ENCODE measurements at regions not wholly inside any gene's neighbourhood (a gene's known extent, or its start where the extent isn't known, plus 50 kb on each side); places are given as distances from the start of the nearest gene placed in this dataset.
"Not testable (repeated sequence)": the region's sequence is repeated elsewhere in the genome, so short reads cannot be mapped to it uniquely, and the experiment has no call there.

GRCh38 chr19:30856376-30856775, 484.2 kb downstream of the ZNF536 start:
- DNase-seq = no peak

DNA sequence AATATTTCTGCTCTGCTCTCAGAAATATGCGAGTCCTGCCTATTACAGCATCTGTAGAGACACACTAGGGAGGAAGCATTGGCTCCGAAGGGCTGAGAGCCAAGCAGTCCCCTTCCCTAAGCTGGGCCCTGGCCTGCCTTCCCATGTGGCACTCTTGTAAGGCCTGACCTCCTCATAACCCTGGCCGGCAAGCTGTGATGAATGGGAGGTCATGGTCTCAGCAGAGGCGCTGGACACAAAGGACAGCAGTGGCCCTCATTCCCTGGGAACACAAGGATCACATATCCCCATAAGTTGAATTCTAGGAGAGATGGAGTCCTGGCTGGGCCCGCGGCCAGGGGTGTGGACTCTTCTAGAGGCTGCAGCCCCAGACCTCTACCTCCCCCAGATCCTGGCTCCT, 483.3 kb downstream of the ZNF536 start:
- DNase-seq = no peak

- DNase-seq = no peak
These were observed 482.5 kb downstream of the ZNF536 start for GRCh38 chr19:30854661-30855060.

GRCh38 chr19:30854207-30854606, 482.0 kb downstream of the ZNF536 start:
- DNase-seq = no peak

- DNase-seq = no peak
These were observed 480.9 kb downstream of the ZNF536 start for GRCh38 chr19:30853036-30853435.

DNA sequence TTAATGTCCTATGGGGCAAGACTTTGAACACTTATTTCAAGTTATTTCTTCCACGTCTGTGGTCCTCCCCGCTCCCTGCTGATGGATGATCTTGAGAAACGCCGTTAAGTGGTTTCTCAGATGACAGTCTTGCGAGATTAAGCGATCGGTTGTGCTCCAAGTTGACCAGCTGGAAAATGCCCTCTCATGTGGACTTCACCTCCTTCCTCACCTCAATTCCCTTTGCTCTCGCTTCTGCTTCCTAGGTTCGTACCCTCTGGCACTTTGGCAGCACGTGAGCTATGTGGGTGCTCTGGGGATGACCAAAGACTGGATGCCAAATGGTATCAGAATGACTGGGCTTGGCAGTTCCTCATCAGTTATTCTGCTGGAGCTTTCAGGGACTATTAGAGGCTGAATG, 480.0 kb downstream of the ZNF536 start:
- DNase-seq = no peak

DNA sequence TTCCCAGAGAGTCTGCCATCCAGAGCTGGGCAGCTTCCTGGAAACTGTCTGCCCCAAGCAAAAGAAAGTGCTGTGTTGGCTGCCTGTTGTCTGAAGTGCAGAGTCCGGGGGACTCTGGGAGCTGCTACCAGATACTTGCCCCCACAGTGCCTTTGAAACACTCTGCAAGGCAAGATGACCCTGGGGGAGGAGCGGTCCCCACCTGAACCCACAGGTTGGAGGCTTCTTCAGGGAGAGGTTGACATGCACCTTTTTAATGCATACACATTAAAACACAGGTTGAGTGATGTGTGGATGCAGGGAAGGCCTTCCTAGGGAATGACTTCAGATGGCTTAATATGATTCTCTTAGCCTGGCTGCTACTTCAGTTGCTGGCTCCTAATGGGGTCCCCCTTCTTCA, 479.5 kb downstream of the ZNF536 start:
- no peak for DNase-seq

GRCh38 chr19:30848636-30849425, 476.6 kb downstream of the ZNF536 start:
- no peak for DNase-seq

- no peak for DNase-seq
These were observed 473.9 kb downstream of the ZNF536 start for GRCh38 chr19:30846102-30846501.

- no peak for DNase-seq
These were observed 470.7 kb downstream of the ZNF536 start for GRCh38 chr19:30842926-30843325.

GRCh38 chr19:30841934-30842333, 469.8 kb downstream of the ZNF536 start:
- no peak for DNase-seq

- no peak for DNase-seq
These were observed 458.7 kb downstream of the ZNF536 start for GRCh38 chr19:30830875-30831274.

GRCh38 chr19:30825505-30825904, 453.3 kb downstream of the ZNF536 start:
- not testable (repeated sequence) for DNase-seq

GRCh38 chr19:30824809-30825208, 452.6 kb downstream of the ZNF536 start:
- no peak for DNase-seq

DNA sequence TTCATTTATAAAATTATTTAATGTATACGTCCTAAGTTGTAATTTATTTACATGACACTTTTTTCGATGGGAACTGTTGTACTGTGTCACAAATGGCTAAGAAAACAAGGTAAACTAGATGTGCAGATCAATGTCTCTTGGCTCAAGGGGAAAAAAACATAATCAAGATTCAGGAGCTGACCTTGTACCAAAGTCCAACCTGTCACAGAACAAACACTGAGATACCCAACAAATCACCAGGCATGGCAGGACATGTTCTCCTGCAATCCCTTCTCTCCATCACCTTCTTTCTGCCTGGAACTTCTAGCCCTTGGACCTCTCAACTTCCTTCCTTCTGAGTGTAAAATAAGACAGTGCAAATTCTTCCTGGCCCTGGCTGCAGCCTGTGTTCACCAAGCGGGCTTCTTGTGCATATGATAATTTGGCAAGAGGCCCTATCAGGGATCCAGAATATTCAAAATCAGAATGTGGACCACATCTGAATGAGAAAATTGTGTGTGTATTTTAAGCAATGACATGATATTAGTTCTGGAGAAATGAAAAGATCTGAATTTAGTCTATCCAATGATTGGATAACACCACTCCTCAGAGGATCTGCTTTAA, 445.9 kb downstream of the ZNF536 start:
- DNase-seq = no peak

GRCh38 chr19:30817197-30817596, 445.0 kb downstream of the ZNF536 start:
- DNase-seq = no peak

GRCh38 chr19:30815889-30816580, 443.9 kb downstream of the ZNF536 start:
- no peak for DNase-seq

- no peak for DNase-seq
These were observed 440.0 kb downstream of the ZNF536 start for GRCh38 chr19:30812099-30812678.

- DNase-seq = no peak
These were observed 439.4 kb downstream of the ZNF536 start for GRCh38 chr19:30811397-30812098.

GRCh38 chr19:30810726-30811125, 438.5 kb downstream of the ZNF536 start:
- no peak for DNase-seq

GRCh38 chr19:30807278-30807677, 435.1 kb downstream of the ZNF536 start:
- DNase-seq = no peak

DNA sequence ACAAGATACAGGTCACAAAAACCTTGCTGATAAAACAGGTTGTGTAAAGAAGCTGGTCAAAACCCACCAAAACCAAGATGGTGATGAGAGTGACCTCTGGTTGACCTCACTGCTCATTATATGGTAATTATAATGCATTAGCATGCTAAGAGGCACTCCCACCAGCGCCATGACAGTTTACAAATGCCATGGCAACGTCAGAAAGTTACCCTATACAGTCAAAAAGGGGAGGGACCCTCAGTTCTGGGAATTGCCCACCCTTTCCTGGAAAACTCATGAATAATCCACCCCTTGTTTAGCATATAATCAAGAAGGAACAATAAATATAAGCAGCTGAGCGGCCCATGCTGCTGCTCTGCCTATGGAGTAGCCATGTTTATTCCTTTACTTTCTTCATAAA, 434.1 kb downstream of the ZNF536 start:
- DNase-seq = no peak

DNA sequence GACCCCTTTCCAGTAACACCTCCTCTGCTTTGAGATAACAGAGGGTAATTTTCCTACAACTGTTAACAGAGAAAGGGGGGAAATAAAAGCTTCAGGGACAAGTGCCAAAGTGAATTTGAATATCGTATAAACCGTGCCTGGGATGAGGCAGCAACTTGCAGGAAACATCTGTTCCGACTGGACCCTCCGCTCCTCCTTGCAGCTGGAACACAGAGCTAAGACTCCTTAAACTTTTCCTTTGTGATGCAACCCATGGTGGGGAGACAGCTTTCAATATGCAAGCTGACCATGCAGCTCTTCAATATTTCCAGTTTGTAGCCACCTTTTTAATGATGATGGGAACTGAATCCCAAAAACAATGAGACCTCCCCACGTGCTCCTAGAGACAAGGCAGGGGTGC, 432.6 kb downstream of the ZNF536 start:
- DNase-seq = no peak

All from COR-L47 (cell line).